ENCODE measurements at regions not wholly inside any gene's neighbourhood (a gene's known extent, or its start where the extent isn't known, plus 50 kb on each side); places are given as distances from the start of the nearest gene placed in this dataset.

GRCh38 chr18:21996351-21996826 is 173.0 kb upstream of the GATA6 start:
- no peak for DNase-seq (ENCODE audit: low read depth in 2 of 2)

GRCh38 chr18:21997207-21998143 is 171.9 kb upstream of the GATA6 start:
- DNase-seq (ENCODE audit: low read depth in 2 of 2) = peak in 1 of 2 donors; percentile 0

GRCh38 chr18:21998486-21998885 is 170.9 kb upstream of the GATA6 start:
- DNase-seq (ENCODE audit: low read depth in 2 of 2) = no peak

- DNase-seq (ENCODE audit: low read depth in 2 of 2) = no peak
Observed at GRCh38 chr18:22001912-22002487, 167.4 kb upstream of the GATA6 start.

- DNase-seq (ENCODE audit: low read depth in 2 of 2) = no peak
Observed at GRCh38 chr18:22005191-22005841, 164.1 kb upstream of the GATA6 start.

GRCh38 chr18:22006458-22006857 is 162.9 kb upstream of the GATA6 start:
- no peak for DNase-seq (ENCODE audit: low read depth in 2 of 2)

- no peak for DNase-seq (ENCODE audit: low read depth in 2 of 2)
Observed at GRCh38 chr18:22009242-22009641, 160.1 kb upstream of the GATA6 start.

GRCh38 chr18:22013993-22014392 is 155.4 kb upstream of the GATA6 start:
- DNase-seq (ENCODE audit: low read depth in 2 of 2) = no peak

GRCh38 chr18:22015156-22015555 is 154.2 kb upstream of the GATA6 start:
- DNase-seq (ENCODE audit: low read depth in 2 of 2) = no peak

- DNase-seq (ENCODE audit: low read depth in 2 of 2) = no peak
Observed at GRCh38 chr18:22018366-22018765, 151.0 kb upstream of the GATA6 start.

GRCh38 chr18:22019193-22019592 is 150.2 kb upstream of the GATA6 start:
- no peak for DNase-seq (ENCODE audit: low read depth in 2 of 2)

GRCh38 chr18:22020127-22020866 is 149.1 kb upstream of the GATA6 start:
- DNase-seq (ENCODE audit: low read depth in 2 of 2) = no peak

- DNase-seq (ENCODE audit: low read depth in 2 of 2) = no peak
Observed at GRCh38 chr18:22020867-22021370, 148.5 kb upstream of the GATA6 start.

- no peak for DNase-seq (ENCODE audit: low read depth in 2 of 2)
Observed at GRCh38 chr18:22021701-22022100, 147.7 kb upstream of the GATA6 start.

GRCh38 chr18:22024924-22025323 is 144.5 kb upstream of the GATA6 start:
- DNase-seq (ENCODE audit: low read depth in 2 of 2) = no peak

GRCh38 chr18:22026362-22026761 is 143.0 kb upstream of the GATA6 start:
- no peak for DNase-seq (ENCODE audit: low read depth in 2 of 2)

GRCh38 chr18:22026889-22027288 is 142.5 kb upstream of the GATA6 start:
- no peak for DNase-seq (ENCODE audit: low read depth in 2 of 2)

- DNase-seq (ENCODE audit: low read depth in 2 of 2) = no peak
Observed at GRCh38 chr18:22031611-22032010, 137.8 kb upstream of the GATA6 start.

- DNase-seq (ENCODE audit: low read depth in 2 of 2) = no peak
Observed at GRCh38 chr18:22032392-22032961, 136.9 kb upstream of the GATA6 start.

- no peak for DNase-seq (ENCODE audit: low read depth in 2 of 2)
Observed at GRCh38 chr18:22033085-22033484, 136.3 kb upstream of the GATA6 start.

- DNase-seq (ENCODE audit: low read depth in 2 of 2) = no peak
Observed at GRCh38 chr18:22034276-22034675, 135.1 kb upstream of the GATA6 start.
